Loucy (cell line): ENCODE measurements at regions not wholly inside any gene's neighbourhood (a gene's known extent, or its start where the extent isn't known, plus 50 kb on each side); places are given as distances from the start of the nearest gene placed in this dataset.
"Not testable (repeated sequence)": the region's sequence is repeated elsewhere in the genome, so short reads cannot be mapped to it uniquely, and the experiment has no call there.

ENCODE experiments used
- H2AFZ ChIP-seq: fragments of 200-600 bp; sonication (generic); 2 replicates; pipeline ENCODE4 v1.6.0; 2016; ENCODE audit warnings: antibody characterized with exemption, mild to moderate bottlenecking, low read length, moderate library complexity
- H3F3A ChIP-seq: fragments of 200-600 bp; 2 replicates; pipeline ENCODE4 v1.6.0; 2016; ENCODE audit warnings: antibody characterized with exemption, low read depth, mild to moderate bottlenecking
- H3K27me3 ChIP-seq: fragments of 200-600 bp; sonication (generic); 2 replicates; pipeline ENCODE4 v1.6.1; 2014; ENCODE audit warnings: low read length, mild to moderate bottlenecking; ENCODE audit not compliant: insufficient read depth, poor library complexity, severe bottlenecking
- H3K36me3 ChIP-seq: fragments of 200-600 bp; sonication (generic); 2 replicates; pipeline ENCODE4 v1.6.1; 2016; ENCODE audit warnings: low read length; ENCODE audit not compliant: insufficient read depth
- H3K4me1 ChIP-seq: fragments of 200-600 bp; sonication (generic); 2 replicates; pipeline ENCODE4 v1.5.1; 2014; ENCODE audit warnings: low read length, mild to moderate bottlenecking; ENCODE audit not compliant: insufficient read depth, poor library complexity, severe bottlenecking
- H3K4me2 ChIP-seq: fragments of 200-600 bp; sonication (generic); 2 replicates; pipeline ENCODE4 v1.6.0; 2014; ENCODE audit warnings: antibody characterized with exemption, low read length, low read depth, mild to moderate bottlenecking; ENCODE audit not compliant: poor library complexity, severe bottlenecking
- H3K4me3 ChIP-seq: fragments of 200-600 bp; sonication (generic); 2 replicates; pipeline ENCODE4 v1.5.1; 2014; ENCODE audit warnings: low read length, mild to moderate bottlenecking, mixed read lengths; ENCODE audit not compliant: poor library complexity, severe bottlenecking
- H3K79me2 ChIP-seq: fragments of 200-600 bp; sonication (generic); 2 replicates; pipeline ENCODE4 v1.6.1; 2014; ENCODE audit warnings: low read length; ENCODE audit not compliant: insufficient read depth
- H3K9ac ChIP-seq: fragments of 200-600 bp; sonication (generic); 2 replicates; pipeline ENCODE4 v1.6.0; 2014; ENCODE audit warnings: mild to moderate bottlenecking, low read depth, low read length, moderate library complexity; ENCODE audit not compliant: poor library complexity, severe bottlenecking
- H3K9me2 ChIP-seq: fragments of 200-600 bp; sonication (generic); replicated peaks from 2 replicates; pipeline ENCODE4 v1.6.1; 2016; ENCODE audit warnings: low read depth, low read length, mixed read lengths
- H3K9me3 ChIP-seq: fragments of 200-600 bp; sonication (generic); 2 replicates; pipeline ENCODE4 v1.6.1; 2014; ENCODE audit warnings: mild to moderate bottlenecking, antibody characterized with exemption, low read length, low read depth; ENCODE audit not compliant: insufficient read depth
- H4K20me1 ChIP-seq: fragments of 200-600 bp; sonication (generic); 2 replicates; pipeline ENCODE4 v1.6.0; 2014; ENCODE audit warnings: antibody characterized with exemption, low read length, mild to moderate bottlenecking; ENCODE audit not compliant: insufficient read depth, poor library complexity, severe bottlenecking
- CTCF ChIP-seq: fragments of 200-600 bp; sonication (generic); conservative IDR thresholded peaks from 2 replicates; pipeline ENCODE4 v1.5.1; 2014; ENCODE audit warnings: mild to moderate bottlenecking, antibody characterized with exemption, low read length
- EZH2phosphoT487 ChIP-seq: fragments of 200-600 bp; IDR thresholded peaks from 2 replicates; pipeline ENCODE4 v1.6.1; 2018; ENCODE audit warnings: antibody characterized with exemption, mild to moderate bottlenecking, moderate library complexity, borderline replicate concordance

GRCh38 chr2:22185251-22185650 is 1061.5 kb downstream of the TDRD15 start:
- TF ChIP-seq CTCF, result no peak
- no peak for TF ChIP-seq EZH2phosphoT487
- Histone ChIP-seq H3K9ac (no peak overlapping the region), H3K9me3 (no peaks in the 10 kb centered on the region), H3K79me2 (no peaks in the 10 kb centered on the region), H3K9me2 (no peaks in the 10 kb centered on the region), H3F3A (no peaks in the 10 kb centered on the region), H3K4me2 (no peak overlapping the region), H3K4me3 (no peak overlapping the region), H2AFZ (no peak overlapping the region), H4K20me1 (no peaks in the 10 kb centered on the region), H3K36me3 (no peaks in the 10 kb centered on the region), H3K4me1 (no peaks in the 10 kb centered on the region), H3K27me3 (no peaks in the 10 kb centered on the region)

DNA sequence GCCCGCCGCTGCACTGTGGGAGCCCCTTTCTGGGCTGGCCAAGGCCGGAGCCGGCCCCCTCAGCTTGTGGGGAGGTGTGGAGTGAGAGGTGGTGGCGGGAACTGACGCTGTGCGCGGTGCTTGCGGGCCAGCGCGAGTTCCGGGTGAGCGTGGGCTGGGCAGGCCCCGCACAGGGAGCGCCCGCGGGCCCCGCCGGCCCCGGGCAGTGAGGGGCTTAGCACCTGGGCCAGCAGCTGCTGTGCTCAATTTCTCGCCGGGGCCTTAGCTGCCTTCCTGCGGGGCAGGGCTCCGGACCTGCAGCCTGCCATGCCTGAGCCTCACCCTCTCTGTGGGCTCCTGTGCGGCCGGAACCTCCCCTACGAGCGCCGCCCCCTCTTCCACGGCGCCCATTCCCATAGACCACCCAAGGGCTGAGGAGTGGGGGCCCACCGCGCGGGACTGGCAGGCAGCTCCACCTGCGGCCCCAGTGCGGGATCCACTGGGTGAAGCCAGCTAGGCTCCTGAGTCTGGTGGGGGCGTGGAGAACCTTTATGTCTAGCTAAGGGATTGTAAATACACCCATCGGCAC is 1062.6 kb downstream of the TDRD15 start:
- not testable (repeated sequence) for H3K79me2 ChIP-seq, H3F3A ChIP-seq, H2AFZ ChIP-seq, H3K4me3 ChIP-seq, H3K4me1 ChIP-seq, H3K4me2 ChIP-seq, H3K9ac ChIP-seq, H3K9me3 ChIP-seq, H3K9me2 ChIP-seq, H3K36me3 ChIP-seq, H3K27me3 ChIP-seq, H4K20me1 ChIP-seq

DNA sequence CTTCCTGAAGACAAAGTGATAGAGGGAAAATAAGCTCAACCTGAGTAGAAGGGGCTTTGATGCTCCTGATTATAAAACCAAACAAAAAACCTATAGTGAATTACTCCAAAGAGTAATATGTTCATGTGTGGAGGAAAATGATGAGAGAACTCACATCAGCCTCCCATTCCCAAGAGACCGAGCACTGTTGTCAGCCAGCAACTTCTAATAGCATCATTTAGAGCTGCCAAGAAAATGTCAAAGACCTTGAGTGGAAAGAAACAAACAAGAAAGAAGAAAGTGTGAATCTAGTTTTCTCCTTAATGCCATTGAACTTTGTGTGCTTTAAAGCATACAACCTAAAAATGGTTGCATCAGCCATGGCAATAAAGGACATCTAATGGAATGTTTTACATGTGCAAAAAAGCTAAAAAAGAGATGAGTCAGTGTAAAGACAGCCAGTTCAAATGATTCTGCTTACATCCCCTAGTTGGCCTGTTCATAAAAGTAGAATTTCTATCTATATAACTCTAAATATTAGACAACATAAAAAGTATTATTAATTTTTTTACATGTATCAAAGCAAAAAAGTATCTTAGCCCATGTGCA is 1066.2 kb downstream of the TDRD15 start:
- Histone ChIP-seq H3K4me2 (no peak overlapping the region), H3K27me3 (no peaks in the 10 kb centered on the region), H3K4me3 (no peak overlapping the region), H3K9ac (no peak overlapping the region), H3K79me2 (no peaks in the 10 kb centered on the region), H3K36me3 (no peaks in the 10 kb centered on the region), H2AFZ (no peak overlapping the region), H3K9me2 (no peaks in the 10 kb centered on the region), H3K4me1 (no peaks in the 10 kb centered on the region), H4K20me1 (no peaks in the 10 kb centered on the region), H3K9me3 (no peaks in the 10 kb centered on the region), H3F3A (no peaks in the 10 kb centered on the region)
- TF ChIP-seq EZH2phosphoT487 (no peak), CTCF (no peak)

GRCh38 chr2:22194218-22194617 is 1070.5 kb downstream of the TDRD15 start:
- H3K4me1 ChIP-seq, result no peaks in the 10 kb centered on the region
- no peaks in the 10 kb centered on the region for H3K9me2 ChIP-seq
- H4K20me1 ChIP-seq, result no peaks in the 10 kb centered on the region
- H3F3A ChIP-seq, result no peaks in the 10 kb centered on the region
- no peak overlapping the region for H3K4me2 ChIP-seq
- H3K9me3 ChIP-seq, result no peaks in the 10 kb centered on the region
- no peaks in the 10 kb centered on the region for H3K27me3 ChIP-seq
- H3K36me3 ChIP-seq, result no peaks in the 10 kb centered on the region
- TF ChIP-seq EZH2phosphoT487, result no peak
- no peak for TF ChIP-seq CTCF
- H3K4me3 ChIP-seq, result no peak overlapping the region
- no peaks in the 10 kb centered on the region for H3K79me2 ChIP-seq
- H2AFZ ChIP-seq, result no peak overlapping the region
- H3K9ac ChIP-seq, result no peak overlapping the region
